Colonic mucosa (tissue), 4 donors: ENCODE measurements at regions not wholly inside any gene's neighbourhood (a gene's known extent, or its start where the extent isn't known, plus 50 kb on each side); places are given as distances from the start of the nearest gene placed in this dataset.

Experiments
- DNase-seq: peaks from one replicate; pipeline ENCODE4 v3.0.0-alpha.2; 2020
- H3K27ac ChIP-seq: fragments of 200-600 bp; one replicate; pipeline ENCODE4 v1.8.0; 2021
- H3K27me3 ChIP-seq: fragments of 200-600 bp; one replicate; pipeline ENCODE4 v1.8.0; 2021
- H3K36me3 ChIP-seq: fragments of 200-600 bp; one replicate; pipeline ENCODE4 v1.8.0; 2021
- H3K4me1 ChIP-seq: fragments of 200-600 bp; one replicate; pipeline ENCODE4 v1.8.0; 2021; ENCODE audit warnings: mild to moderate bottlenecking
- H3K4me3 ChIP-seq: fragments of 200-600 bp; one replicate; pipeline ENCODE4 v1.8.0; 2021
- H3K9ac ChIP-seq, 2 donors: one replicate each; pipeline ENCODE4 v1.7.0; 2013; ENCODE audit warnings: control low read depth in 2 of 2, low read depth in 2 of 2, low read length in 2 of 2
- H3K9me3 ChIP-seq: fragments of 200-600 bp; one replicate; pipeline ENCODE4 v1.8.0; 2021
- CTCF ChIP-seq: fragments of 200-600 bp; IDR thresholded peaks from one replicate; pipeline ENCODE4 v1.8.0; 2022; ENCODE audit warnings: antibody characterized with exemption, mild to moderate bottlenecking
- intact Hi-C: fragments of 100-400 bp; cut with DNase I; formaldehyde crosslinking; loops from one replicate; pipeline ENCODE4 v1.14.1; 2022
- donor health status: healthy.
- donor health status: DM: no; HTN: no; CAD: no.
- donor health status: DM: no; HTN: no; CAD: no.

GRCh38 chr6:26243132-26243531, 121.9 kb upstream of the BTN3A2 start:
- no peaks in the 10 kb centered on the region for H3K9me3 ChIP-seq
- peak; percentile 78 for DNase-seq
- intact Hi-C loops: no loop called here
- peak overlapping the region; percentile 77 for H3K27ac ChIP-seq
- peaks cover 7% of the 10 kb centered on the region for H3K4me1 ChIP-seq
- H3K4me3 ChIP-seq: no peak overlapping the region
- no peaks in the 10 kb centered on the region for H3K36me3 ChIP-seq
- no peaks in the 10 kb centered on the region for H3K27me3 ChIP-seq
- no peak for TF ChIP-seq CTCF
- peak overlapping the region in 1 of 2 donors; percentile 59 for H3K9ac ChIP-seq

- intact Hi-C loops: no loop called here
- H3K9me3 ChIP-seq: no peaks in the 10 kb centered on the region
- peak overlapping the region; percentile 77 for H3K27ac ChIP-seq
- peaks cover 7% of the 10 kb centered on the region for H3K4me1 ChIP-seq
- H3K36me3 ChIP-seq: no peaks in the 10 kb centered on the region
- H3K4me3 ChIP-seq: no peak overlapping the region
- peak overlapping the region in 1 of 2 donors; percentile 59 for H3K9ac ChIP-seq
- TF ChIP-seq CTCF: no peak
- H3K27me3 ChIP-seq: no peaks in the 10 kb centered on the region
- DNase-seq: peak; percentile 84
Observed at GRCh38 chr6:26243752-26244151, 121.2 kb upstream of the BTN3A2 start.

- H3K9me3 ChIP-seq: no peaks in the 10 kb centered on the region
- no peak overlapping the region for H3K27ac ChIP-seq
- no peaks in the 10 kb centered on the region for H3K27me3 ChIP-seq
- H3K9ac ChIP-seq: no peak overlapping the region
- peaks cover 7% of the 10 kb centered on the region for H3K4me1 ChIP-seq
- DNase-seq: no peak
- TF ChIP-seq CTCF: no peak
- intact Hi-C loops: no loop called here
- no peak overlapping the region for H3K4me3 ChIP-seq
- no peaks in the 10 kb centered on the region for H3K36me3 ChIP-seq
Observed at GRCh38 chr6:26246058-26246457, 118.9 kb upstream of the BTN3A2 start.

GRCh38 chr6:26246553-26246952, 118.4 kb upstream of the BTN3A2 start:
- TF ChIP-seq CTCF: no peak
- H3K4me1 ChIP-seq: peaks cover 7% of the 10 kb centered on the region
- no peaks in the 10 kb centered on the region for H3K27me3 ChIP-seq

GRCh38 chr6:26249707-26249956, 115.4 kb upstream of the BTN3A2 start:
- H3K27me3 ChIP-seq: no peaks in the 10 kb centered on the region

More at GRCh38 chr6:26246553-26246952, 118.4 kb upstream of the BTN3A2 start:
- intact Hi-C loops: no loop called here
- H3K4me3 ChIP-seq: no peak overlapping the region
- no peaks in the 10 kb centered on the region for H3K36me3 ChIP-seq
- H3K9me3 ChIP-seq: no peaks in the 10 kb centered on the region
- H3K9ac ChIP-seq: no peak overlapping the region
- no peak overlapping the region for H3K27ac ChIP-seq
- DNase-seq: no peak

More at GRCh38 chr6:26249707-26249956, 115.4 kb upstream of the BTN3A2 start:
- peak; percentile 48 for DNase-seq
- intact Hi-C loops: no loop called here
- Histone ChIP-seq H3K4me3 (peak overlapping the region; percentile 49), H3K9ac (peak overlapping the region; percentile 80 to 93), H3K4me1 (no peaks in the 10 kb centered on the region), H3K27ac (peak overlapping the region; percentile 89), H3K9me3 (no peaks in the 10 kb centered on the region), H3K36me3 (no peaks in the 10 kb centered on the region)
- no peak for TF ChIP-seq CTCF
